ENCODE measurements at regions not wholly inside any gene's neighbourhood (a gene's known extent, or its start where the extent isn't known, plus 50 kb on each side); places are given as distances from the start of the nearest gene placed in this dataset.
"Not testable (repeated sequence)": the region's sequence is repeated elsewhere in the genome, so short reads cannot be mapped to it uniquely, and the experiment has no call there.

DNA sequence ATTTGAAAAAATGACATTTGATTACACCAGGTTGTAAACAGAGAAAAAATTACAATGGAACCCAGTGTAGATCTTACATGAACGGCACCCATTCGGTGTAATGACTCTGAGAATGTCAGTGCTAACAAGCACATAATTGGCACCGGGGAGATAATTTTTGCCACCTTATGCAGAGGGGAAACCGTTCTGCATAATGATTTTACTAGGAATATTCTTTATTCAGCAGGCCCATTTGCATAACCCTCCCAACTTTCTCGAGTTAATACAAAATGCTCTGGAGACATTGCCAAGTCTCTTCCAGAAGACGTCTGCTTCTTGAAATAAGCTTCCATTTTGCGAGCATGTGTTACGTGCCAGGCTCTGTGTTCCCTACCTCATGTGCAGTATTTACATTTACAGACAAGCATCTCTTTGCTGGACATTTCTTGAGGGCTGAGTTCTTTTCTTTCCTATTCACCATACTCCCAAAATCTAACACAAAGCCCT is 275.8 kb downstream of the MIAT start:
- no peak for DNase-seq

DNA sequence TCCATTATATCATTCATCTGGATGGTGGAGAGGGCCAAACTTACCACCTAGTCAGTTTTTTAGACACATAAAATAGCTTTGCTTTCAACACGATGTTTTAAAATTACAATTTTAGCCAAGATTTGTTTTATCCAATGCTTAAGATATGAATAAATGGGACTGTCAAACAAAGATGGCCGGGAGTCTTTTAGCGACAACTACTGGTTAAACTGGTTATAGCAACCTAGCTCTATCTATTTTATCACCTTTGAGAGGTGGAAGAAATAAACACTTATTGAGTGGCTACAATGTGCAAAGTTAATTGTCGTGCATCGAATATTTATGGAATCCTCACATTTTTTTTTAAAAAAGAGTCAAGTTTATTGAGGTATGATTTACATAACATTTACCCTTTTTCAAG is 279.8 kb downstream of the MIAT start:
- no peak for DNase-seq

DNA sequence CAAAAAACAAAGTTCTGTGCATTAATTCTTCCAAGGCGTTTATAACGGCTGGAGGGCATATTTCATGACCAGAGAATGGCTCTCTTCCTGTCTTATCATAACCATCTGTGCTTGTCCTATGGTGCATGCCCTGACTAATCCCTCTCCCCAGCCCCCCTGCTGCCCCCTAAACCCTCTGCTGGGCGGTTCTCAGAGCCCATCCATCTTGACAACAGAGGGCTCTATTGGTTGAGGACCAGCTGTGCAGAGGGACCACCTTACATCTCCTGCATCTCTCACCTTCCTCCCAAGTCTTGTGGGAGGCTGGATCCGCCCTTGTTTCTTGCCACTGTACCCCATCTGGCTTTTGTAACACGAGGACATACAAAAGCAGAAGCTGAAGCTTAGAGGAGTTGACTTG is 282.1 kb downstream of the MIAT start:
- DNase-seq: no peak

DNA sequence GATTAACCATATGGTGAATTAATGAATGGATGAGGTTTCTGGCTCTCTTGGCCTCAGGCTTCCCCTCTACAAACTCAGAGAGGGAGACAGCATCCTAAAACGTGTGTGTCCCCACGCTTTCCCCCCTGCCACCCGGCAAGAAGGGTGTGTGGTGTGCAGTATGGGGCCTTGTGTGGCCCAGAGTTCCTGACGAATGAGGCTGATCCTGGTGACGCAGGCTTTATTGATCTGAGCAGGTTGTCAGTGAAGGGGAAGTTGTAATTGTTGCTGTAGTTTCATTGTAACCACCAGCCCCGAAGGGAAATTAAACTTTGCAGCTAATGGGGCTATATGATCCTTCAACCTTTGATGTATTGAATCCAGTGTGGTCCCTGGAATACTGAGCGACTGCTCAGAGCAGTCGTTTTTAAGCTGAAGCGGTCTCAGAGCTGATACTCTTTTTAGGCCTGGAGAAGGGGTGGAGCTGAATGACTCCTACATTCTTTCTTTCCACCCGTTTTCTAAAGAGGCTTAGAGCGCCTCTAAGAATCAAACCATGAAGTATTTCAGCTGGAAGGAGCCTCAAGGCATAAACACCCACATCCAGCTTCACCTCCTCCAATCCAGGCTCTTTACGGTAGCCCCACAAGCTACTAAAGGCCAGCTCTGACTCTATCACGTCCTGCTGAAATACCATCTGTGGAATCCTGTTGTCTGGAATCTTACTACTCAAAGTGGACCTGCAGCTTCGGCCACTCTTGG is 284.7 kb downstream of the MIAT start:
- DNase-seq: no peak

DNA sequence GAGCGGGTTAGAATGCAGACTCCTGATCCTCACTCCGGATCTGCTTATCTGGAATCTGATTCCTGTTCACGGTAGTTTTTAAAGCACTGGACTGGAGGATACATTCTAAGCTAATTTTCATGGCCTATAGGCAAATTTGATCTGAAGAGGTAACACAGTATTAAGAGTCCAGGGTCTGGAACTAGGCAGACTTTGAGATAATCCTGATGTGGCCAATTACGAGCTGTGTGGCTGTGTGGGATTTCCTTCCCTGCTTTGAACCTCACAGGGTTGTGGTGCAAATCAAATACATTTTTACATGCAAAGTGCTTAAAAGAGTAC is 285.2 kb downstream of the MIAT start:
- DNase-seq: no peak

DNA sequence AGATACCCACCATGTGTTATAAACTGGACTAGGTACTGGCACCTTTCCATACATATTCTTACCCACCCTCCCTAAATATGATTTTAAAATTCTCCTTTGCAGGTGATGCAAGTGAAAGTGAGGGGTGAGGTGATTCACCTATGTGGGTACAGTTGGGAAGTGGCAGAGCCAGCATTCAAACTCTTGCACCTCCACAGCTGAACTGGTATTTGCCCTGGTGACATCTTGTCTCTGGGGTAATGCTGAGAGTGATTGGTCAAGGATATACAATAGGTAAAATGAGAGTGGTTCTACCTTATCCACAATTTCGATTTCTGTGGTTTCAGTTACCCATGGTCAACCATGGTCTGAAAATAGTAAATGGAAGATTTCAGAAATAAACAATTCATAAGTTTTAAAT is 288.2 kb downstream of the MIAT start:
- DNase-seq: no peak

DNA sequence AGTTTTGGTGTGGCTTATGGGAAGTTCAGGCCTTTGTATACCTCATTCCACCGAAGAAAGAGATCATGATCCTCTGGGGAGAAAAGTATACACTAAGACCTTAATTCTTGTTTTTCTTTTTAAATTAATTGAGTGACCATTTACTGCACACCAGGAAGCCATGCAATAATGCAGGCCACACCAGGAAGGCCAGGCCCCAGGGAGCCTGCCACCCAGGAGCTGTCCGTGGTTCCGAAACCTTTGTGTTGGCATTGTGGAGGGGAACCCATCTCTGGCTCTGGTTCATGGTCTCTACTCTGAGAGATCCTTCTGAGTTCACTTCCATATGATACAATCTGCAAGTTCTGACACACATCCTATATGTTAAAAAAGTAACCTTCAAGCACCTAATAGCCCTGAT is 291.8 kb downstream of the MIAT start:
- peak; percentile 34 for DNase-seq

DNA sequence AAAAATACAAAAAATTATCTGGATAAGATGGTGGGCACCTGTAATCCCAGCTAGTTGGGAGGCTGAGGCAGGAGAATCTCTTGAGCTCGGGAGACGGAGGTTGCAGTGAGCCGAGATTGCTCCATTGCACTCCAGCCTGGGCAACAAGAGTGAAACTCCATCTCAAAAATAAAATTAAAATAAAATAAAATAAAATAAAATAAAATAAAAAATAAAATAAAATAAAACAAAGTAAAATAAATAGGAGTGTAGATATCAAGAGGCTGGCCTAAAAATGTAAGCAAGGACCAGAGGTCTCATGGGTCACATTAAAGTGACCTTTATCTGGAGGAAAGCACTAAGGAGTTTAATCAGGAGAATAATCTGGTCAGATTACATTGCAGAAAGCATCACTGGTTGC is 293.8 kb downstream of the MIAT start:
- DNase-seq: not testable (repeated sequence)

DNA sequence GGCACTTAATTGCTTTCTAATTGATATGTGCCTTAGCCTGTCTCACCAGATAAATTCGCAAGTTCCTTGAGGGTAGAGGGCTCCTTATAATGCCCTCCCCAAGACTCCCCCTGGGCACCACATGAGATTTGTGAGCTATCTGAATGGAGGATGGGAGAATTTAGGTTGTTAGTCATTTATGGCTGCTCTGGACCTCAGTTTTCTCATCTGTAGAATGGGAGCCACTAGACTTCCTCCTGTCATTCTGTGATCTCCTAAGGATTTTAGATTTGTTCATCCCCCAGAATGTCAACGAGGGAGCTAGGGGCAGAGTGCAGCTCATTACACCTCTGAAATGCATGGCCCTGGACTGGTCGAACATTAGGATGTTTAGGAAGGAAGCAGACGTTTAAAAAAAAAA is 294.6 kb downstream of the MIAT start:
- no peak for DNase-seq

DNA sequence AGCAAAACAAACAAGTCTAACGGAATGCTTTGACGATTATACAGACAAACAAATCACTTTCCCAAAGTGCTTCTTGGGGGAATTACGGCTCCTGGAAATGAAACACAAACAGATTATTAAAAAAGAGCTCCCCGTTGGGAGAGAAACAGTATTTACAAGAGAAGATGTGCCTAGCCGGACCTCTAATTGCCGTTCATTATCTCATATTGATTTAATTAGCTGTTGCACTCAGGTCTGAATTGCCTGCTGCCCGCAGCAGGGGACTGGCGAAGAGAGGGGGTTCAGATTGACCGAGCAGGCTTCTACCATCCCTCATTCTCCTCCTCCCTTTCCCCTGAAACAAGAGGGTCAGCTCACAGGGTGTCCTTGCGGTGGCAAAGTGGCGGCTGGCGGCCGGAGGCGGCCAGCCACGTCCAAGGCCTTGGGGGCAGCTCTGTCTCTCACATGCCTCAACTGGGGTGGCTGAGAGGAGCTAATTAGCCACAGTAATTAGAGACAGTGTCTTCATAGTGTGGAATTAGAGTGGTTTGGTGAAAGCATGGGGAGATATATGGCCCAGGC is 295.1 kb downstream of the MIAT start:
- no peak for DNase-seq

DNA sequence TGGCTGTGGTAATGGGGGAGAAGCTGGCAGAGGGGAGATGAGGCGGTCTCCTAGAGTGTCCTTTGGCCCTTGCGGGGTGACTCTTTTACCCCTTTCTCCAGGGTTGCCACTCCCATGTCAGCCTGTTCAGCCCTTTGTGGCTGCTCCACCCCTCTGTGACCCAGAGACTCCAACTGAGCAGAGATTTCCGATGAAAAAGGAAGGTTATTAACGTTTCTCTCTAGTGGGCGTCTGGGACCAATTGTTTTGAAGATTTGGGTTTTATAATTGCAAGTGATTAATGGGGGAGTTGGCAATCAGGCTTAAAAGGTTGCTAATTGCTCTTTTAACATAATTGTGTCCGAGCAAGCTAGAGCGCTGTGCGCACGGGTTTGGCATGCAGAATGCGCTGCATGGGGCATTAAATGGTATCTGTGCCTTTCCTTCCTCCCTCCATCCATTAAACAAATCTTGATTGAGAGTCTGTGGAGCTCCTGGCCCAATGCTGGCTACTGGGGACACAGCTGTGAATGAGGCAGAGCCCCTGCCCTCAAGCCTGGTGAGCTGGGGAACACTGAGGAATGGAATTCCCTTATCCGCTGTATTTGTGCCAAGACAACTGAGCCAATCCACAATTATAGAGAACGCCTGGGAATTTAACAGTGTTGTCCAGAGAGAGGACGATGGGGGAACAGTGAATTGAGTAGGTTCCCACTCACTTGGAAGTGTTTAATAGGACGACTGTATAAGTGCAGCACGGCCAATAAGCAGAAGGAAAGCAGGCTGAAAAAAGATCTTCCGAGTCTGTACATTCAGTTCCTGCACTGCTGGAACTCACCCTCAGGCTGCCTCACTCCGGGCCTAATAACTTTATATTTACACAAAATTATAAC is 295.9 kb downstream of the MIAT start:
- peak; percentile 28 for DNase-seq

DNA sequence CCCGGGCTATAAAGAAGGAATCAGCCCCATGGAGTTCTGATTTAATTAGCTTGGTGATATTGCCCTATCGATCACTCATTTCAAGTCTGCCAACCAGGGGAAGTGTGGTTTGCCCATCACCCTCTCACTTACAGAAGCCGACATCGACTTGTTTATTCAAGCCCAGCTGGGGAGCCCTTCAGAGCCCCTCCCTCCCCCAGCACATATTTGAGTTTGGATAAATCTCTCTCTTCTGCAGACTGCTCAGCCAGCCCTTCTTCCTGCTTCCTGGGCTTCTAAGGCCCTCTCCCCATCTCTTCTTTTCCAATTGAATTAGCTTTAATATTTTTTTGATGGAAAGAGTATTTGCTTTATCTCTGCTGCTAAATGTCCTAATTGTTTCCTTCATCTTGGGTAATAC is 299.0 kb downstream of the MIAT start:
- DNase-seq: no peak

DNA sequence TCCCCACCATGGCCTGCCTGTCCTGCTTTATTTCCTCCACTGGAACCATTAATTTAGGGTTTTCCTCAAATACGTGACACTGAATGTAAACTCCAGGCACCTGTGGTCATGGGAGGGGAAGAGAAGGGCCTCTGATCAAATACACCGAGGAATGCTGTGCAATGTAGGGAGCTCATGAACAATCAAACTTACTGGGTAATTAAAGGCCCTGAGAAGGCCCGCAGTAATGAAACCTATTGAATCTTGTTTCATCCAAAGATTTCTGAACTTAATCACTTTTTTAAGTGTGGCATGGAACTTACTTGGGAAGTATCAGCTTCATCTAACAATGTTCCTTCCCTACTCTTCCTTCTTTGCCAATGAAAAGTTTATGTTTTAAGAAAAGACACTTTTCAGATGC is 299.8 kb downstream of the MIAT start:
- DNase-seq: no peak

DNA sequence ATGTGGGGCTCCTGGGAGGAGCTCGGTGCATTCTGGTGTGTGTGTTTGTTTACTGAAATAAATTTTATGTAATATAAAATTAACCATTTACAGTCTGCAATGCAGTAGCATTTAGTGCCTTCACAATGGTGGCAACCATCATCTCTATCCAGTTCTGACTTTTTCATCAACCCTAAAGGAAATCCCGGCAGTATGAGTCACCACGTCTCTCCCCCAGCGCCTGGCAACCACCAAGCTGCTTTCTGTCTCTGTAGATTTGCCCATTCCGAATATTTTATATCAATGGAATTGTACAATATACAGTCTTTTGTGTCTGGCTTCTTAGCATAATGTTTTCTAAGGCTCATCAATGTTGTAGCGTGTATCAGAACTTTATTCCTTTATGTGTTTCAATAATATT is 300.5 kb downstream of the MIAT start:
- no peak for DNase-seq

DNA sequence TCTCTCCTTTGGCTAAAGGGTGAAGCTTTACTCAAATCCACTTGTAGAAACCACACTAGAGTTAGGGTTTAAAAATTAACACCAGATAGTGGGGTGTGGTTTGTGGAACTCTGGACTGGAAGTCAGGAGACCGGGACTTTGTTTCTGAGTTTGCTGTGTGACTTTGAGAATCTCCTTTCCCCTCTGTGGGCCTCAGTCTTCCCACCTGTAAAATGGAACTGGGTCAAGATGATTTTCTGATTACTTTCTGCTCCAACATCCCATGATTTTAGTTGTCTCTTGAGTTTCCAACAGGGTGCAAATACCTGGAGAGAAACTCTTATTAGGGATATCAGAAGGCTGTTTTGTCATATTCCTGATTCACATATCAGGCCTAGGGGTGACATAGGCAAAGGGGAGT is 301.0 kb downstream of the MIAT start:
- no peak for DNase-seq

DNA sequence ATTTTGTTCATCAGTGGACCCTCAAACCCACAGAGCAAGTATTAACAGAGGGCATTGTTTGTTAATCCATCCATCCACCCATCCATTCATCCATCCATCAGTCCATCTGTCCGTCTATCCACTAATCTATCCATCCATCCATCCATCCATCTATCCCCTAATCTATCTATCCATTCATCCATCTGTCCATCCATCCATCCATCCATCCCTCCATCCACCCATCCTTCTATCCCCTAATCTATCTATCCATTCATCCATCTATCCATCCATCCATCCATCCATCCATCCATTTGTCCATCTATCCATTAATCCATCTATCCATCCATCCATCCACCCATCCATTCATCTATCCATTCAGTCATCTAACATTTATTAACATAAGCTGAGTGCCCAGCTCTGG is 307.3 kb downstream of the MIAT start:
- no peak for DNase-seq

DNA sequence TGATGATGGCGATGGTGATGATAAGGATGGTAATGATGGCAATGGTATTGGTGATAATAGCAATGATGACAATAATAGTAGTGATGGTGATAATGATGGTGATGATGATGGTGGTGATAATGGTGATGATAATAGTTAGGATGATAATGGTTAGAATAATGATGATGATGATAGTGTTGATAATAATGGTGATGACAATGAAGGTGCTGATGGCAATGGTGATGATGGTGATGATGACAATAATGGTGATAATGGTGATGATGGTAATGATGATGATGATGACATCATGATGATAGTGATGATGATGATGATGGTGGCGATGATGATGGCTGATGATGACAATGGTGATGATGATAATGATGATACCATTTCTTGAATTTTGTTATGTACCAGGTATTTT is 309.9 kb downstream of the MIAT start:
- no peak for DNase-seq

DNA sequence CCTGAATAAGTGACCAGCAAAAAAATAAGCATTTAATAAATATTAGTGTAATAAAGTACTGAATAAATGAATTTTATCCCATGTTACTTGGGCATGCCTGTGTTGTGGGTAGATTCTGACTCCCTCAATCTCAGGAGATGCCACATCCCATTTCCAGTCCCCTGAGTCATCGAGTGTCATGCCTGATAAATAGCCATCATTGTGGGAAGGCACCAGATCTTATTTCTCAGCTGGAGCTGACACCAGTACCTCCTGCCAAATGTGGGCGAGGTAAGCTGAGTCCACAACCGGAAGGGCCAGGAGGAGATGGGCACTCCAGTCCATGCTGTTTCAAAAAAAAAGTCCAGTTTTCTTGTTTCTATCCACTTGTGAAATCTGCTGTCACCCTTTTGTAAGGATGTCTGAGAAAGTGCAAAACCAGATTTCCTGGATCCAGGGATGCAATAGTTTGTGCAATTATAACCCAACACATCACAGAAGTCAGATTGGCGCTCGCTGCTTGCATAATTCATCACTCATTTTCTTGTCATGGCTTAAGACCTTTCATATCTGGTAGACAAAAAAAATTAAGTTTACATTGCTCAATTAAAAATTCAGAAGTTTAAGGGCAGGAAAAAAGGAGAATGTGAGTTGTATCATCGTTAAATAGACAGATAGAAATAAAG is 311.6 kb downstream of the MIAT start:
- DNase-seq: no peak

DNA sequence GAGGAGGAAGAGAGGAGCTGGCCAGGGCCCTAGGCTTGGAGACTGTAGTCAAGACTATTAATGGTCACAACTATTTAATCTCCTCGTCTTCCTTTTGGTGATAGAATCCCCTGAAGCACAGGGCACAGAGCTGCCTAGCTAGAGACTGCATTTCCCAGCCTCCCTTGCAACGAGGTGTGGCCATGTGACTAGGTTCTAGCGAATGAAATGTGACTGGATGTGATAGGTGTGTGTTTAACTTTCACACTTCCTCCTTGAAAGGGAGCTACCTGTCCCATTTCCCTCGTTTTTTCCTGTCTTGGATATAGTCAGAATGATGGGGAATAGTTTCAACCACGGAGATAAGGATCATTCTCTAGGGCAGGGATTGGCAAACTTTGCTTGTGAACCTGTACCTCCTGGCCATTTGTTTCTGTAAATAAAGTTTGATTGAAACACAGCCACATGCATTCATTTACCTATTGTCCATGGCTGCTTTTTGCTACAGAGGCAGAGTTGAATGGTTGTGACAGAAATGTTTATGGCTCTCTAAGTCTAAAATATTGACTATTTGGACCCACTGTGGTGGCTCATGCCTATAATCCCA is 313.5 kb downstream of the MIAT start:
- DNase-seq: no peak

DNA sequence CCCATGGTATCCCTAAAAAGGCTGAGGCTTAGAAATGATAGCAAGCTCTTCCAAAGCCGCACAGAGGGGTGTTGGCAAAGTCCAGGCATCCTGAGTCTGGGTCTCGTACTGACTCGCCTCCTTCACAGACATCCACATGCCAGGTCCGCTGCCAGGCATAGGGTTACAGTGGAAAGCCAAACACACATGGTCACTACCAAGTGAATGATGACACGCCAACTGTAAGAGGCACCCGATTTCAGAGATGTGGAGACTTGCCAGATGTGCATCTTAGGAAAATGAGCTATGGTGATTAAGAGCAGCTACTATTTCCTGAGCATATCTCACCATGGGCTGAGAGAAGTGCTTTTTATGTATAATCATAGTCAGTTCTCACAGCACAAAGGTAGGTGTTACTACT is 314.9 kb downstream of the MIAT start:
- no peak for DNase-seq

DNA sequence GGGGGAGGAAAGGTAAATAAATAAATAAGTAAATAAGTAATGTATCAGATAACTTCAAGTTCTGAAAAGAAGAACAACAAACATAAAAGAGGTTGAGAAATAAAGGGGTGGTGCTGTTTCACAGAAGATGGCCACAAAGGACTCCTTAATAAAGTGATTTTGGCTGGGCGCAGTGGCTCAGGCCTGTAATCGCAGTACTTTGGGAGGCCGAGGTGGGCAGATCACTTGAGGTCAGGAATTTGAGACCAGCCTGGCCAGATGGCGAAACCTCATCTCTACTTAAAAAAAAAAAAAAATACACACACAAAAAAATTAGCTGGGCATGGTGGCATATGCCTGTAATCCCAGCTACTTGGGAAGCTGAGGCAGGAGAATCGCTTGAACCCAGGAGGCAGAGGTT is 315.5 kb downstream of the MIAT start:
- not testable (repeated sequence) for DNase-seq

DNA sequence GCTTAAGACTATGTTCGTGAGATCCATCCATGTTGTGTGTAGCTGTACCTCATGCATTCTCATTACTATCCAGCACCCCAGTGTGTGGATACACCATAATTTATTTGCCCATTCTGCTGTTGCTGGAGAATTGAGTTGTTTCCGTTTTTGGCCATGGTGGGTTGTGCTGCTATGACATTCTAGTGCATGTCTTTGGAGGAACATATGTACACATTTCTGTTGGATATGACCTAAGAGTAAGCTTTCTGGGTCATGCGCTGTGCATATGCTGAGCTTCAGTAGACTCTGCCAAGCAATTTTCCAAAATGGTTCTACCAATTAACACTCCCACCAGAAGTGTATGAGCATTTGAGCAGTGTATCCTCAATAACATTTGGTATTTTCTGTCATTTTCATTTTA is 316.6 kb downstream of the MIAT start:
- DNase-seq: no peak

Data from femur (tissue), 1 donor.